HepG2 (cell line): ENCODE measurements at regions not wholly inside any gene's neighbourhood (a gene's known extent, or its start where the extent isn't known, plus 50 kb on each side); places are given as distances from the start of the nearest gene placed in this dataset.

Experiments used
- GABPA ChIP-seq, 2 experiments: IDR thresholded peaks; 2 replicates each; pipeline ENCODE4 v1.6.1; 2011 to 2016; ENCODE audit warnings: low read depth in 2 of 2, low read length in 1 of 2, missing biosample characterization in 1 of 2, missing genetic modification characterization in 1 of 2
- KAT8 ChIP-seq: IDR thresholded peaks from 2 replicates; pipeline ENCODE4 v1.6.1; 2016; ENCODE audit warnings: missing genetic modification reagents, missing compliant biosample characterization
- TAF1 ChIP-seq: sonication (generic); formaldehyde crosslinking; IDR thresholded peaks from 2 replicates; pipeline ENCODE4 v1.4.0; 2020; ENCODE audit warnings: missing genetic modification reagents
- TCF7L2 ChIP-seq: IDR thresholded peaks from 2 replicates; pipeline ENCODE4 v1.6.1; 2011; ENCODE audit warnings: mild to moderate bottlenecking, low read depth, low read length, moderate library complexity
- ZNF207 ChIP-seq: fragments of 450-650 bp; IDR thresholded peaks from 2 replicates; pipeline ENCODE4 v1.6.1; 2016; ENCODE audit warnings: antibody characterized with exemption, borderline replicate concordance
- ZNF496 ChIP-seq: sonication (generic); formaldehyde crosslinking; IDR thresholded peaks from 2 replicates; pipeline ENCODE4 v1.8.1; 2023; ENCODE audit warnings: mild to moderate bottlenecking, moderate library complexity, missing genetic modification reagents; ENCODE audit not compliant: insufficient replicate concordance
- ZNF7 ChIP-seq: IDR thresholded peaks from 2 replicates; pipeline ENCODE4 v1.6.1; 2016; ENCODE audit warnings: missing biosample characterization, missing genetic modification reagents
- TF ChIP-seq, protein P1 (sequence below): sonication (generic); formaldehyde crosslinking; IDR thresholded peaks from 2 replicates; pipeline ENCODE4 v1.5.0; 2020; ENCODE audit warnings: mild to moderate bottlenecking, missing genetic modification reagents, moderate library complexity
- TF ChIP-seq, protein P2 (sequence below): sonication (generic); formaldehyde crosslinking; IDR thresholded peaks from 2 replicates; pipeline ENCODE4 v1.4.0; 2020; ENCODE audit warnings: low read depth, mild to moderate bottlenecking, missing genetic modification reagents
- TF ChIP-seq, protein P3 (sequence below): sonication (generic); formaldehyde crosslinking; IDR thresholded peaks from 2 replicates; pipeline ENCODE4 v1.4.0; 2020; ENCODE audit warnings: missing genetic modification reagents

DNA sequence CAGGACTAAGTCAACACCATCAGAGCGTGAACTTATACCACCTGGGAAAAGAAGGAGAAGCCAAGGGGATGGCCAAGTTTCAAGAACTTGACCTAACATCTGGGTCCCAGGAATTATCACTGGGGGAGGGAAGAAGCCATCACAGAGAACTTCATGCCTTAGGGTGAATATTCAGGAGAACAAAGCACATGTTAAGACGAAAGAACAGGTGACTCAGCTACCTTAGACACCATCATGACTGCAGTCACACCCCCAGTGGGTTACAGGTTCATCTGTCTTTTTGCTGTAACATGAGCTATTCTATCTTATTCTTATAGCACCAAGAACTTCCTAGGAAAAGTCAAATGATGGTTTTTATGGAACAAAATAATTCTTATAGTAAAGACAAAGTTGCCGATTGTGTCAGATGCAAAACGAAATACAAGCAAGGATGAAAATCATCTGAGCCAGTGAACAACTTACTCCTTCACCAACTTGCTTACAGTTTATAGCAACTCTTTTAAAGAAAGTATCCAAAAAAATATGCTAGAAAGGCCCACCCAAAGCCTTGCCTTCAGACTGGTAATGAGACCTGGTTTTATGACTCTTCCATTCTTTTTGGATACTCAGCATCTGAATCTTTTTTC is 72.0 kb downstream of the TPRA1 start:
- no peak for TF ChIP-seq ZNF496 (CRISPR knock-in tag)
- TF ChIP-seq TCF7L2 = no peak
- TF ChIP-seq GABPA (IDR thresholded peaks at IDR 0.05; ENCODE audit: low read depth, low read length) = no peak
- no peak for TF ChIP-seq GABPA (CRISPR knock-in tag; IDR thresholded peaks at IDR 0.05; ENCODE audit: low read depth)
- TF ChIP-seq, protein P1, sequence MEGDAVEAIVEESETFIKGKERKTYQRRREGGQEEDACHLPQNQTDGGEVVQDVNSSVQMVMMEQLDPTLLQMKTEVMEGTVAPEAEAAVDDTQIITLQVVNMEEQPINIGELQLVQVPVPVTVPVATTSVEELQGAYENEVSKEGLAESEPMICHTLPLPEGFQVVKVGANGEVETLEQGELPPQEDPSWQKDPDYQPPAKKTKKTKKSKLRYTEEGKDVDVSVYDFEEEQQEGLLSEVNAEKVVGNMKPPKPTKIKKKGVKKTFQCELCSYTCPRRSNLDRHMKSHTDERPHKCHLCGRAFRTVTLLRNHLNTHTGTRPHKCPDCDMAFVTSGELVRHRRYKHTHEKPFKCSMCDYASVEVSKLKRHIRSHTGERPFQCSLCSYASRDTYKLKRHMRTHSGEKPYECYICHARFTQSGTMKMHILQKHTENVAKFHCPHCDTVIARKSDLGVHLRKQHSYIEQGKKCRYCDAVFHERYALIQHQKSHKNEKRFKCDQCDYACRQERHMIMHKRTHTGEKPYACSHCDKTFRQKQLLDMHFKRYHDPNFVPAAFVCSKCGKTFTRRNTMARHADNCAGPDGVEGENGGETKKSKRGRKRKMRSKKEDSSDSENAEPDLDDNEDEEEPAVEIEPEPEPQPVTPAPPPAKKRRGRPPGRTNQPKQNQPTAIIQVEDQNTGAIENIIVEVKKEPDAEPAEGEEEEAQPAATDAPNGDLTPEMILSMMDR (CRISPR knock-in tag) = no peak
- TF ChIP-seq, protein P2, sequence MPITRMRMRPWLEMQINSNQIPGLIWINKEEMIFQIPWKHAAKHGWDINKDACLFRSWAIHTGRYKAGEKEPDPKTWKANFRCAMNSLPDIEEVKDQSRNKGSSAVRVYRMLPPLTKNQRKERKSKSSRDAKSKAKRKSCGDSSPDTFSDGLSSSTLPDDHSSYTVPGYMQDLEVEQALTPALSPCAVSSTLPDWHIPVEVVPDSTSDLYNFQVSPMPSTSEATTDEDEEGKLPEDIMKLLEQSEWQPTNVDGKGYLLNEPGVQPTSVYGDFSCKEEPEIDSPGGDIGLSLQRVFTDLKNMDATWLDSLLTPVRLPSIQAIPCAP (CRISPR knock-in tag) = no peak
- no peak for TF ChIP-seq KAT8 (CRISPR knock-in tag)
- no peak for TF ChIP-seq ZNF207
- TF ChIP-seq ZNF7 (CRISPR knock-in tag) = no peak
- TF ChIP-seq TAF1 = no peak
- TF ChIP-seq, protein P3, sequence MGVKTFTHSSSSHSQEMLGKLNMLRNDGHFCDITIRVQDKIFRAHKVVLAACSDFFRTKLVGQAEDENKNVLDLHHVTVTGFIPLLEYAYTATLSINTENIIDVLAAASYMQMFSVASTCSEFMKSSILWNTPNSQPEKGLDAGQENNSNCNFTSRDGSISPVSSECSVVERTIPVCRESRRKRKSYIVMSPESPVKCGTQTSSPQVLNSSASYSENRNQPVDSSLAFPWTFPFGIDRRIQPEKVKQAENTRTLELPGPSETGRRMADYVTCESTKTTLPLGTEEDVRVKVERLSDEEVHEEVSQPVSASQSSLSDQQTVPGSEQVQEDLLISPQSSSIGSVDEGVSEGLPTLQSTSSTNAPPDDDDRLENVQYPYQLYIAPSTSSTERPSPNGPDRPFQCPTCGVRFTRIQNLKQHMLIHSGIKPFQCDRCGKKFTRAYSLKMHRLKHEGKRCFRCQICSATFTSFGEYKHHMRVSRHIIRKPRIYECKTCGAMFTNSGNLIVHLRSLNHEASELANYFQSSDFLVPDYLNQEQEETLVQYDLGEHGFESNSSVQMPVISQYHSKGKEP (CRISPR knock-in tag) = no peak
